ENCODE measurements at regions not wholly inside any gene's neighbourhood (a gene's known extent, or its start where the extent isn't known, plus 50 kb on each side); places are given as distances from the start of the nearest gene placed in this dataset.

GRCh38 chr13:102940770-102941169, 94.9 kb downstream of the ERCC5 start:
- Histone ChIP-seq H3K23ac (ENCODE audit: low read length) (no peak overlapping the region), H3K79me1 (ENCODE audit: low read length) (no peaks in the 10 kb centered on the region), H2BK5ac (ENCODE audit: low read depth, low read length, poor library complexity) (no peak overlapping the region), H3K4me2 (ENCODE audit: low read length) (no peak overlapping the region), H2BK12ac (ENCODE audit: low read length) (no peak overlapping the region), H4K91ac (ENCODE audit: low read depth, low read length) (no peak overlapping the region), H3K14ac (ENCODE audit: low read length) (no peak overlapping the region), H3K4me1 (ENCODE audit: control insufficient read depth in 1 of 2, insufficient read depth in 2 of 2, low read length in 2 of 2) (no peaks in the 10 kb centered on the region), H3K4me3 (ENCODE audit: low read depth, low read length) (no peak overlapping the region), H4K12ac (ENCODE audit: low read depth, low read length) (no peak overlapping the region), H2BK120ac (ENCODE audit: insufficient read depth, low read length, poor library complexity) (no peak overlapping the region), H4K8ac (ENCODE audit: low read depth, low read length) (no peak overlapping the region), H3K18ac (ENCODE audit: low read length) (no peak overlapping the region), H3K79me2 (ENCODE audit: control insufficient read depth, insufficient read depth, low read length, poor library complexity) (no peaks in the 10 kb centered on the region), H3K9ac (ENCODE audit: low read length) (no peak overlapping the region), H2AK5ac (ENCODE audit: low read length) (no peak overlapping the region), H3K4ac (ENCODE audit: low read depth, low read length) (no peak overlapping the region), H3K9me3 (ENCODE audit: insufficient read depth, low read depth, low read length) (peaks cover 2% of the 10 kb centered on the region), H3K36me3 (ENCODE audit: control insufficient read depth in 1 of 2, insufficient read depth in 2 of 2, low read length in 2 of 2) (no peaks in the 10 kb centered on the region), H3K27ac (ENCODE audit: low read depth, low read length) (no peak overlapping the region), H2AFZ (ENCODE audit: insufficient read depth, low read length, poor library complexity) (no peak overlapping the region), H3K27me3 (ENCODE audit: insufficient read depth, low read length) (no peaks in the 10 kb centered on the region)
- WGBS (ENCODE audit: extremely low coverage, insufficient coverage, insufficient read length): no CpG with 5 or more reads among the region's 1 CpG
- DNase-seq: no peak

- no peak for DNase-seq
- no peak overlapping the region for H3K9ac ChIP-seq (ENCODE audit: low read length)
- no peak overlapping the region for H2BK120ac ChIP-seq (ENCODE audit: insufficient read depth, low read length, poor library complexity)
- H3K79me1 ChIP-seq (ENCODE audit: low read length): no peaks in the 10 kb centered on the region
- no peak overlapping the region for H3K23ac ChIP-seq (ENCODE audit: low read length)
- no CpG with 5 or more reads among the region's 5 CpGs for WGBS (ENCODE audit: extremely low coverage, insufficient coverage, insufficient read length)
- H3K4ac ChIP-seq (ENCODE audit: low read depth, low read length): no peak overlapping the region
- peaks cover 2% of the 10 kb centered on the region for H3K9me3 ChIP-seq (ENCODE audit: insufficient read depth, low read depth, low read length)
- H3K27ac ChIP-seq (ENCODE audit: low read depth, low read length): no peak overlapping the region
- no peak overlapping the region for H3K4me3 ChIP-seq (ENCODE audit: low read depth, low read length)
- H4K12ac ChIP-seq (ENCODE audit: low read depth, low read length): no peak overlapping the region
- H4K8ac ChIP-seq (ENCODE audit: low read depth, low read length): no peak overlapping the region
- no peak overlapping the region for H2BK12ac ChIP-seq (ENCODE audit: low read length)
- H2AK5ac ChIP-seq (ENCODE audit: low read length): no peak overlapping the region
- no peak overlapping the region for H4K91ac ChIP-seq (ENCODE audit: low read depth, low read length)
- H2AFZ ChIP-seq (ENCODE audit: insufficient read depth, low read length, poor library complexity): no peak overlapping the region
- no peaks in the 10 kb centered on the region for H3K27me3 ChIP-seq (ENCODE audit: insufficient read depth, low read length)
- no peak overlapping the region for H3K4me2 ChIP-seq (ENCODE audit: low read length)
- H3K79me2 ChIP-seq (ENCODE audit: control insufficient read depth, insufficient read depth, low read length, poor library complexity): no peaks in the 10 kb centered on the region
- no peaks in the 10 kb centered on the region for H3K36me3 ChIP-seq (ENCODE audit: control insufficient read depth in 1 of 2, insufficient read depth in 2 of 2, low read length in 2 of 2)
- H2BK5ac ChIP-seq (ENCODE audit: low read depth, low read length, poor library complexity): no peak overlapping the region
- no peaks in the 10 kb centered on the region for H3K4me1 ChIP-seq (ENCODE audit: control insufficient read depth in 1 of 2, insufficient read depth in 2 of 2, low read length in 2 of 2)
- H3K18ac ChIP-seq (ENCODE audit: low read length): no peak overlapping the region
- H3K14ac ChIP-seq (ENCODE audit: low read length): no peak overlapping the region
Observed at GRCh38 chr13:102940143-102940542, 94.3 kb downstream of the ERCC5 start.

- Histone ChIP-seq H2BK120ac (ENCODE audit: insufficient read depth, low read length, poor library complexity) (no peak overlapping the region), H3K79me2 (ENCODE audit: control insufficient read depth, insufficient read depth, low read length, poor library complexity) (no peaks in the 10 kb centered on the region), H4K8ac (ENCODE audit: low read depth, low read length) (no peak overlapping the region), H3K27me3 (ENCODE audit: insufficient read depth, low read length) (no peaks in the 10 kb centered on the region), H3K4me3 (ENCODE audit: low read depth, low read length) (no peak overlapping the region), H3K4me1 (ENCODE audit: control insufficient read depth in 1 of 2, insufficient read depth in 2 of 2, low read length in 2 of 2) (no peaks in the 10 kb centered on the region), H3K79me1 (ENCODE audit: low read length) (no peaks in the 10 kb centered on the region), H4K91ac (ENCODE audit: low read depth, low read length) (no peak overlapping the region), H3K36me3 (ENCODE audit: control insufficient read depth in 1 of 2, insufficient read depth in 2 of 2, low read length in 2 of 2) (no peaks in the 10 kb centered on the region), H2AFZ (ENCODE audit: insufficient read depth, low read length, poor library complexity) (no peak overlapping the region), H3K4ac (ENCODE audit: low read depth, low read length) (no peak overlapping the region), H3K9me3 (ENCODE audit: insufficient read depth, low read depth, low read length) (peaks cover 2% of the 10 kb centered on the region), H2BK5ac (ENCODE audit: low read depth, low read length, poor library complexity) (no peak overlapping the region), H2AK5ac (ENCODE audit: low read length) (no peak overlapping the region), H4K12ac (ENCODE audit: low read depth, low read length) (no peak overlapping the region), H3K4me2 (ENCODE audit: low read length) (no peak overlapping the region), H3K23ac (ENCODE audit: low read length) (no peak overlapping the region), H3K9ac (ENCODE audit: low read length) (no peak overlapping the region), H2BK12ac (ENCODE audit: low read length) (no peak overlapping the region), H3K27ac (ENCODE audit: low read depth, low read length) (no peak overlapping the region), H3K14ac (ENCODE audit: low read length) (no peak overlapping the region), H3K18ac (ENCODE audit: low read length) (no peak overlapping the region)
- no CpG with 5 or more reads among the region's 2 CpGs for WGBS (ENCODE audit: extremely low coverage, insufficient coverage, insufficient read length)
- no peak for DNase-seq
Observed at GRCh38 chr13:102935896-102936321, 90.1 kb downstream of the ERCC5 start.

GRCh38 chr13:102933523-102933922, 87.7 kb downstream of the ERCC5 start:
- DNase-seq: no peak
- Histone ChIP-seq H3K79me1 (ENCODE audit: low read length) (no peaks in the 10 kb centered on the region), H3K27ac (ENCODE audit: low read depth, low read length) (no peak overlapping the region), H3K79me2 (ENCODE audit: control insufficient read depth, insufficient read depth, low read length, poor library complexity) (no peaks in the 10 kb centered on the region), H4K91ac (ENCODE audit: low read depth, low read length) (no peak overlapping the region), H4K8ac (ENCODE audit: low read depth, low read length) (no peak overlapping the region), H3K27me3 (ENCODE audit: insufficient read depth, low read length) (no peaks in the 10 kb centered on the region), H3K9ac (ENCODE audit: low read length) (no peak overlapping the region), H2BK5ac (ENCODE audit: low read depth, low read length, poor library complexity) (no peak overlapping the region), H3K4me3 (ENCODE audit: low read depth, low read length) (no peak overlapping the region), H3K18ac (ENCODE audit: low read length) (no peak overlapping the region), H2AFZ (ENCODE audit: insufficient read depth, low read length, poor library complexity) (no peak overlapping the region), H2BK12ac (ENCODE audit: low read length) (no peak overlapping the region), H3K4me1 (ENCODE audit: control insufficient read depth in 1 of 2, insufficient read depth in 2 of 2, low read length in 2 of 2) (peaks cover 0 to 2% of the 10 kb centered on the region in 2 experiments), H2AK5ac (ENCODE audit: low read length) (no peak overlapping the region), H3K36me3 (ENCODE audit: control insufficient read depth in 1 of 2, insufficient read depth in 2 of 2, low read length in 2 of 2) (no peaks in the 10 kb centered on the region), H3K4me2 (ENCODE audit: low read length) (no peak overlapping the region), H3K14ac (ENCODE audit: low read length) (no peak overlapping the region), H2BK120ac (ENCODE audit: insufficient read depth, low read length, poor library complexity) (no peak overlapping the region), H4K12ac (ENCODE audit: low read depth, low read length) (no peak overlapping the region), H3K4ac (ENCODE audit: low read depth, low read length) (no peak overlapping the region), H3K23ac (ENCODE audit: low read length) (no peak overlapping the region), H3K9me3 (ENCODE audit: insufficient read depth, low read depth, low read length) (no peaks in the 10 kb centered on the region)
- WGBS (ENCODE audit: extremely low coverage, insufficient coverage, insufficient read length): no CpG with 5 or more reads among the region's 3 CpGs

Measured in trophoblast cell (in vitro differentiated cells and primary cell).